ENCODE measurements at regions not wholly inside any gene's neighbourhood (a gene's known extent, or its start where the extent isn't known, plus 50 kb on each side); places are given as distances from the start of the nearest gene placed in this dataset.
"Not testable (repeated sequence)": the region's sequence is repeated elsewhere in the genome, so short reads cannot be mapped to it uniquely, and the experiment has no call there.

DNA sequence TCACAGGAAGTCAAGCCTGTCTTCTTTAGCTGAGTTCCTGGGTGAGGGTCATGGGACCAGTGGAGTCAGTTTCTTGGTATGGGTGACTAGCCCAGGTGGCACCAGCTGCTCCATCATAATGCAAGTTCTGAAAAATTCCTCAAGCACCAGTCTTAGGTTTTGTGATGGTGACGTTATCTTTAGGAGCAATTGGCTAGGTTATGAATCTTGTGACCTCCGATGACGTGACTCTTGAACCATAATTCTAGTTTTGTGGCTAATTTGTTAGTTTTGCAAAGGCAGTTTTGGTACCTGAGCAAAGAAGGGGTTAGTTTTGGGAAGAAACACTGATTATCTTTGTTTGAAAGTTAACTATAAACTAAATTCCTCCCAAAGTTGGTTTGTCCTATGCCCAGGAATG lies 608.4 kb downstream of the VGLL3 start:
- in situ Hi-C loops (cut with MboI; ENCODE audit: low pct_ligation_motif_present in 1 of 4, low pct_unique_long_range_greater_than_20kb in 1 of 4, low sequenced_read_pairs in 3 of 4) (no loop called here), intact Hi-C loops (cut with DNase I; ENCODE audit: low total_unique reads) (no loop called here)
- Histone ChIP-seq H3K9me3 (no peaks in the 10 kb centered on the region), H3K36me3 (no peaks in the 10 kb centered on the region), H3K4me3 (no peak overlapping the region), H3K4me1 (no peaks in the 10 kb centered on the region), H3K27me3 (no peaks in the 10 kb centered on the region), H3K27ac (no peak overlapping the region)
- 80% methylated on average over 3 of the region's 3 CpGs; no CpG with 5 or more reads in 1 of the 2 donors for whole genome bisulfite sequencing, 2 donors (ENCODE audit: low coverage in 1 of 2)
- TF ChIP-seq EP300 (IDR thresholded peaks at IDR 0.05; ENCODE audit: low read depth) (no peak), POLR2A (IDR thresholded peaks at IDR 0.05) (no peak), CTCF (IDR thresholded peaks at IDR 0.05) (no peak), POLR2AphosphoS5 (IDR thresholded peaks at IDR 0.05) (no peak)
- DNase-seq = no peak

DNA sequence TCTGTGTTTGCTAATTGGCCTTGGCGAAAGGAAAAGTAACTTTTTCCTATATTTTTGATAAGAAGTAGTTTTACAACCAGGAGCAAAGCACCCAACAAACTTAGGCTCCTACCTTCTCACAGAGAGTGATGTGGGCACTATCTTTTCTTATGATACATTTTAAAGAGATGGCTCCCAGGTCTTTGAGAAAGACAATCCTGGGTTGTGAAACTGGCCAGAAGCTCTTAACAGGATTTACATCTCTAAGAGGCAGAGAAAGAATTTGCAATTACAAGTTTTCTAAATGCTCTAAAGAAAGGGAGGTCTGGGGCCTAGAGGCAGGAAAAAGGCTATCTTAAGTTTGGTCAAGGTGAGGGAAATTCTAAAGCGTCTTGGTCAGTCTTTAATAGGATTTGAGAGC lies 609.7 kb downstream of the VGLL3 start:
- no peaks in the 10 kb centered on the region for H3K27me3 ChIP-seq
- DNase-seq = no peak
- no peak overlapping the region for H3K4me3 ChIP-seq
- intact Hi-C loops (cut with DNase I; ENCODE audit: low total_unique reads) = no loop called here
- in situ Hi-C loops (cut with MboI; ENCODE audit: low pct_ligation_motif_present in 1 of 4, low pct_unique_long_range_greater_than_20kb in 1 of 4, low sequenced_read_pairs in 3 of 4) = no loop called here
- no peaks in the 10 kb centered on the region for H3K9me3 ChIP-seq
- H3K4me1 ChIP-seq = no peaks in the 10 kb centered on the region
- 80 to 84% methylated on average over 2 of the region's 2 CpGs for WGBS, 2 donors (ENCODE audit: low coverage in 1 of 2)
- TF ChIP-seq POLR2AphosphoS5 (IDR thresholded peaks at IDR 0.05) = no peak
- no peaks in the 10 kb centered on the region for H3K36me3 ChIP-seq
- no peak overlapping the region for H3K27ac ChIP-seq

GRCh38 chr3:86379280-86379679 lies 611.7 kb downstream of the VGLL3 start:
- WGBS, 2 donors (ENCODE audit: low coverage in 1 of 2) = 73 to 92% methylated on average over 2 of the region's 2 CpGs

DNA sequence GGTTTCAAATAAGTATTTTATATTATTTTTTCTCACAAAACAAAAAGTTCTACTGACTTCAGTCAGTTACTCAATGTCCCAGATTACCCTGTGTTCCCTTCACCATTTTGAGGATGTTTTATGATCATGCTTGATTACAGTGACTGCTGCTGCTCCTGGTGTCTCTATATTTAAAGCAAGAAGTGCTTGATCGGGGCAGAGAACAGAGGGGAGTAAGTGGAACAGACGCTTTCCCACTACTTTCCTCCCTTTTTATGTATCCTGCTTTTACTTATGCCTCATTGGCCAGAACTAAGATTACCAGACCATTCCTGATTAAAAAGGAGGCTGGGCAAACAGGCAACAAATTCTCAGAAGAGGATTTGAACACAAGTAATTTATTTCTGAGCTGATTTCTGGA lies 612.1 kb downstream of the VGLL3 start:
- H3K4me3 ChIP-seq = no peak overlapping the region
- TF ChIP-seq POLR2AphosphoS5 (IDR thresholded peaks at IDR 0.05) = no peak
- TF ChIP-seq POLR2A (IDR thresholded peaks at IDR 0.05) = no peak
- no peak for TF ChIP-seq EP300 (IDR thresholded peaks at IDR 0.05; ENCODE audit: low read depth)
- TF ChIP-seq CTCF (IDR thresholded peaks at IDR 0.05) = no peak
- no peak for DNase-seq
- H3K36me3 ChIP-seq = no peaks in the 10 kb centered on the region
- intact Hi-C loops (cut with DNase I; ENCODE audit: low total_unique reads) (no loop called here), in situ Hi-C loops (cut with MboI; ENCODE audit: low pct_ligation_motif_present in 1 of 4, low pct_unique_long_range_greater_than_20kb in 1 of 4, low sequenced_read_pairs in 3 of 4) (no loop called here)
- H3K27me3 ChIP-seq = no peaks in the 10 kb centered on the region
- WGBS, 2 donors (ENCODE audit: low coverage in 1 of 2) = 73 to 81% methylated on average over 2 of the region's 2 CpGs
- H3K27ac ChIP-seq = no peak overlapping the region
- H3K4me1 ChIP-seq = no peaks in the 10 kb centered on the region
- no peaks in the 10 kb centered on the region for H3K9me3 ChIP-seq

More at GRCh38 chr3:86379280-86379679, 611.7 kb downstream of the VGLL3 start:
- Histone ChIP-seq H3K4me1 (no peaks in the 10 kb centered on the region), H3K9me3 (no peaks in the 10 kb centered on the region), H3K4me3 (no peak overlapping the region), H3K27me3 (no peaks in the 10 kb centered on the region), H3K36me3 (no peaks in the 10 kb centered on the region), H3K27ac (no peak overlapping the region)
- no peak for TF ChIP-seq EP300 (IDR thresholded peaks at IDR 0.05; ENCODE audit: low read depth)
- no peak for TF ChIP-seq CTCF (IDR thresholded peaks at IDR 0.05)
- no peak for TF ChIP-seq POLR2A (IDR thresholded peaks at IDR 0.05)
- TF ChIP-seq POLR2AphosphoS5 (IDR thresholded peaks at IDR 0.05) = no peak
- DNase-seq = no peak
- intact Hi-C loops (cut with DNase I; ENCODE audit: low total_unique reads) (no loop called here), in situ Hi-C loops (cut with MboI; ENCODE audit: low pct_ligation_motif_present in 1 of 4, low pct_unique_long_range_greater_than_20kb in 1 of 4, low sequenced_read_pairs in 3 of 4) (no loop called here)

DNA sequence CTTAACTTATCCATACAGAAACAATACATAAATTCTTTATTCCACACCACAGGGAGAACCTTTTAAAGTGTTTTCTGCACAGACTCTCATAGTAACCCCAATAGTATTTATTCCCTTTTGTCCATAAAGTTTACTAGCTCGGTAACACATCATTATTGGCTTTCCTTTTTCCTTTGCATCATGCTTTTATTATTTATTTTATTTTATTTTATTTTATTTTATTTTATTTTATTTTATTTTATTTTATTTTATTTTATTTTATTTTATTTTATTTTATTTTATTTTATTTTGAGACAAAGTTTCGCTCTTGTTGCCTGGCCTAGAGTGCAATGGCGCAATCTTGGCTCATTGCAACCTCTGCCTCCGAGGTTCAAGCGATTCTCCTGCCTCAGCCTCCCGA lies 655.4 kb downstream of the VGLL3 start:
- in situ Hi-C loops (cut with MboI; ENCODE audit: low pct_ligation_motif_present in 1 of 4, low pct_unique_long_range_greater_than_20kb in 1 of 4, low sequenced_read_pairs in 3 of 4); H3K9me3 ChIP-seq; H3K4me1 ChIP-seq; DNase-seq; intact Hi-C loops (cut with DNase I; ENCODE audit: low total_unique reads); H3K4me3 ChIP-seq; H3K27ac ChIP-seq; H3K27me3 ChIP-seq; H3K36me3 ChIP-seq: not testable (repeated sequence)
- 87 to 92% methylated on average over 2 to 6 of the region's 6 CpGs for WGBS, 2 donors (ENCODE audit: low coverage in 1 of 2)

Measured in transverse colon (tissue), 4 donors.